ENCODE measurements at regions not wholly inside any gene's neighbourhood (a gene's known extent, or its start where the extent isn't known, plus 50 kb on each side); places are given as distances from the start of the nearest gene placed in this dataset.

GRCh38 chr1:181326348-181326747, 157.0 kb upstream of the CACNA1E start:
- Histone ChIP-seq H3K4me1 (ENCODE audit: insufficient read depth, low read length, poor library complexity, severe bottlenecking) (no peaks in the 10 kb centered on the region), H3K9me2 (replicated peaks; ENCODE audit: low read depth, low read length) (no peaks in the 10 kb centered on the region), H3K4me3 (ENCODE audit: low read length, poor library complexity, severe bottlenecking) (no peak overlapping the region), H4K20me1 (ENCODE audit: insufficient read depth, low read length, poor library complexity, severe bottlenecking) (no peaks in the 10 kb centered on the region), H3K9ac (ENCODE audit: low read depth, low read length, poor library complexity, severe bottlenecking) (no peak overlapping the region), H3K9me3 (ENCODE audit: insufficient read depth, low read depth, low read length) (no peaks in the 10 kb centered on the region), H3K36me3 (ENCODE audit: insufficient read depth, low read length) (no peaks in the 10 kb centered on the region), H3K79me2 (ENCODE audit: insufficient read depth, low read length) (no peaks in the 10 kb centered on the region), H3K27me3 (ENCODE audit: insufficient read depth, low read length, poor library complexity, severe bottlenecking) (no peaks in the 10 kb centered on the region), H3K4me2 (ENCODE audit: low read depth, low read length, poor library complexity, severe bottlenecking) (no peak overlapping the region), H2AFZ (ENCODE audit: low read length) (no peak overlapping the region), H3F3A (ENCODE audit: low read depth) (no peaks in the 10 kb centered on the region)
- no peak for TF ChIP-seq EZH2phosphoT487 (IDR thresholded peaks at IDR 0.05; ENCODE audit: borderline replicate concordance)
- no peak for TF ChIP-seq CTCF (conservative IDR thresholded peaks at IDR 0.05; ENCODE audit: low read length)

DNA sequence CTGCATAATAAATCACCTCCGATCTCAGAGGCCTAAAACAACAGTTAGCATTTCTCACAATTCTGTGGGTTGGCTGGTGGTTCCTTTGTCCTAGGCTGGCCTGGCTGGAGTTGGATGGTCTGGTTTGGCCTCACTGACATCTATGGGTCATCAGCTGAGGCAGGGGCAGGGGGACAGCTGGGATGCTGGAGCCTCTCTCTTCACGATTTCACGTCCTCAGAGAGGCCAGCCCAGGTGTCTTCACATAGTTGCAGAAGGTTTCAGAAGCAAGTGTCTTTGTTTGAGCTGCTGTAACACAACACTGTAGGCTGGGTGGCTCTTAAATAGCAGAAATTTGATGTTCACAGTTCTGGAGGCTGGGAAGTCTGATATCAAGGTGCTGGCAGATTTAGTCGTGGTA, 155.5 kb upstream of the CACNA1E start:
- H3K9me2 ChIP-seq (replicated peaks; ENCODE audit: low read depth, low read length): no peaks in the 10 kb centered on the region

GRCh38 chr1:181334724-181335123, 148.6 kb upstream of the CACNA1E start:
- no peaks in the 10 kb centered on the region for H3K36me3 ChIP-seq (ENCODE audit: insufficient read depth, low read length)
- no peak overlapping the region for H3K4me3 ChIP-seq (ENCODE audit: low read length, poor library complexity, severe bottlenecking)
- no peak overlapping the region for H3K4me2 ChIP-seq (ENCODE audit: low read depth, low read length, poor library complexity, severe bottlenecking)
- H3K4me1 ChIP-seq (ENCODE audit: insufficient read depth, low read length, poor library complexity, severe bottlenecking): no peaks in the 10 kb centered on the region
- no peaks in the 10 kb centered on the region for H3K27me3 ChIP-seq (ENCODE audit: insufficient read depth, low read length, poor library complexity, severe bottlenecking)
- no peaks in the 10 kb centered on the region for H4K20me1 ChIP-seq (ENCODE audit: insufficient read depth, low read length, poor library complexity, severe bottlenecking)
- TF ChIP-seq EZH2phosphoT487 (IDR thresholded peaks at IDR 0.05; ENCODE audit: borderline replicate concordance): no peak
- TF ChIP-seq CTCF (conservative IDR thresholded peaks at IDR 0.05; ENCODE audit: low read length): no peak
- no peaks in the 10 kb centered on the region for H3K9me3 ChIP-seq (ENCODE audit: insufficient read depth, low read depth, low read length)
- H3K79me2 ChIP-seq (ENCODE audit: insufficient read depth, low read length): no peaks in the 10 kb centered on the region
- no peak overlapping the region for H3K9ac ChIP-seq (ENCODE audit: low read depth, low read length, poor library complexity, severe bottlenecking)
- no peaks in the 10 kb centered on the region for H3K9me2 ChIP-seq (replicated peaks; ENCODE audit: low read depth, low read length)
- H3F3A ChIP-seq (ENCODE audit: low read depth): no peaks in the 10 kb centered on the region
- H2AFZ ChIP-seq (ENCODE audit: low read length): no peak overlapping the region

More for the DNA sequence above, 155.5 kb upstream of the CACNA1E start:
- Histone ChIP-seq H3K27me3 (ENCODE audit: insufficient read depth, low read length, poor library complexity, severe bottlenecking) (no peaks in the 10 kb centered on the region), H3K9ac (ENCODE audit: low read depth, low read length, poor library complexity, severe bottlenecking) (no peak overlapping the region), H3K9me3 (ENCODE audit: insufficient read depth, low read depth, low read length) (no peaks in the 10 kb centered on the region), H4K20me1 (ENCODE audit: insufficient read depth, low read length, poor library complexity, severe bottlenecking) (no peaks in the 10 kb centered on the region), H3K4me2 (ENCODE audit: low read depth, low read length, poor library complexity, severe bottlenecking) (no peak overlapping the region), H3K4me3 (ENCODE audit: low read length, poor library complexity, severe bottlenecking) (no peak overlapping the region), H3K4me1 (ENCODE audit: insufficient read depth, low read length, poor library complexity, severe bottlenecking) (no peaks in the 10 kb centered on the region), H3F3A (ENCODE audit: low read depth) (no peaks in the 10 kb centered on the region), H3K79me2 (ENCODE audit: insufficient read depth, low read length) (no peaks in the 10 kb centered on the region), H2AFZ (ENCODE audit: low read length) (no peak overlapping the region), H3K36me3 (ENCODE audit: insufficient read depth, low read length) (no peaks in the 10 kb centered on the region)
- TF ChIP-seq EZH2phosphoT487 (IDR thresholded peaks at IDR 0.05; ENCODE audit: borderline replicate concordance): no peak
- TF ChIP-seq CTCF (conservative IDR thresholded peaks at IDR 0.05; ENCODE audit: low read length): no peak

Data from Loucy (cell line).